Right forelimb (tissue), 1 donor: ENCODE measurements at regions not wholly inside any gene's neighbourhood (a gene's known extent, or its start where the extent isn't known, plus 50 kb on each side); places are given as distances from the start of the nearest gene placed in this dataset.
"Not testable (repeated sequence)": the region's sequence is repeated elsewhere in the genome, so short reads cannot be mapped to it uniquely, and the experiment has no call there.

Experiments
- DNase-seq: peaks from one replicate; pipeline ENCODE4 v3.0.0-alpha.2; 2018

DNA sequence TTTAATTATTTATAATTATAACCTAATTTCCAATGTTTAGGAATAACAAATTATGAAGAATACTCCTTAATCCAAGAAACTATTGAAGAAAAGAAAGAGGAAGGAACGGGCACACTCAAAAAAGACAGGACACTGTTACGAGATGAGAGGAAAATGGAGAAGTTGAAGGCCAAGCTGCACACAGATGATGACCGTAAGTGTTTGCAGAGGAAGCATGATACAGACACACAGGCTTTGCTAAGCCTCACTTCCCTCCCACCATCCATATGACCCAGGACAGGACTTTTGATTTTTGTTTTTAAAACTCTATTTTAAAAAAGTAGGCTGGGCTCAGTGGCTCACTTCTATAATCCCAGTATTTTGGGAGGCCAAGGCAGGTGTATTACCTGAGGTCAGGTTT lies 389.4 kb upstream of the TPM1 start:
- DNase-seq: no peak

DNA sequence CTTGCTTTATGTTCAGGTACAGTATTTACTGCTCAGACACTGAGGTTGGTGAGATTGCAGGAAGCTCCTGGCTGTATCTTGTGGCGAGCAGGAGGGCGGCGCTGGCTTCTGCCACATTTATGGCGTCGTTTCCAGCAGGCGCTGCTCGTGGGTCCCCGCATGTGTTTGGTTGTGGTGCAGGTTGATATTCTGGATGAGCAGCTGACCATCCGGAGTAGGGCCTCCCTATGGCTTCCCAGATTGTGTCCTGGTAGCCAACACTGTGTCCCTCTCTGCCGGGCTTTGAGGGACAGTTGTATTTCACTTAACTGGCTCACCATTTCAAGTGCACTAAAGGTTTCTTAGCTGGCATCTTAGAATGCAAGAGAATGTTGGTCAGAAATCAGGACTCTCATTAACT lies 386.5 kb upstream of the TPM1 start:
- no peak for DNase-seq

DNA sequence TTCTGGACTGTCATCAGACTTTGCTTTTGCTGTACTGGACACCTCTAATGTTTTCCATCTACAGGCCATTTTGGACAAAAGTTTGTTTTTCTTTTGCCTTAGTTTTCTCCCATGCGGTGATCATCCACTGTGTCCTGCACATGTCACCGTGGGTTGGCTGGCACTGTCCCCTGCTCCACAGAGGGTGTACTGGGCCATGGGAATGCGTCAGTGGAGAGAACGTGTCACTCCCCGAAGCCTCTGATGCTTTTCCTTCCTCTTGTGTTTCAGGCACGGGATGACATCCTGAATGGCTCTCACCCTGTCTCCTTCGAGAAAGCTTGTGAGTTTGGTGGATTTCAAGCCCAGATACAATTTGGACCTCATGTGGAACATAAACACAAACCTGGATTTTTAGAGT lies 385.0 kb upstream of the TPM1 start:
- not testable (repeated sequence) for DNase-seq

DNA sequence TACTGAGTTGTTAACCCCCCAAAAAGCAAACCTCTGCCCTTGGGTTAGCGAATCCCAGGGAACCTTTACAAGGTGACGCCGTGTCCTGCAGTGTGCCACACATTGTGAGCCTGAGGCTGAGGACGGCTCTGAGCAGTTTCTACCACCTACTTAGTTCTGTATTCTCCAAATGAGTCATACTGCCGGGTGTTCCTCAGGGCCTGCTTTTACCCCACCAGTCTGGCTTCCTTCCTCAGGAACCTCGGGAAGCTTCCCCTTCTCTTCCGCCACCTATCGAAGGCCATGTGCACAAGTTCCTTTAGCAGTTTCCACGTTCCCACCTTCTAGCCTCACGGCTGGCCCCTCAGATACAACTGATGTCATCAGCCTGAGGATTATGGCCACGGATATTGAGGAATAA lies 384.0 kb upstream of the TPM1 start:
- no peak for DNase-seq

DNA sequence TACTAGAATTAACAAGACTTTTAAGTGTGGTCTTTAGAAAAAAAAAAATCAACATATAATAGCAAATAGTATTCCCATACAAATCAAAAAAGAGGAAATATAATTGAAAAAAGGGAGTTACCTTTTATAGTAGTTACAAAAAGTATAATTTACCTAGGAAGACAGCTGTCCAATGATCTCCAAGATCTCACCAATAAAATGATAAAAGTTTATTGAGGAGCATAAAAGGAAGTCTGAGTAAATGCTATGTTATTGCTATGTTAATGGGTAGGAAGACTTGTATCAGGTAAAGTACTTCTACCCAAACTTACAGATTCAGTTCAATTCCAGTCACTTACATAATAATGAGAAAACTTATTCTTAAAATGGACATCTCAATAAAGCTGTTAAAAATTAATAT lies 379.0 kb upstream of the TPM1 start:
- no peak for DNase-seq

DNA sequence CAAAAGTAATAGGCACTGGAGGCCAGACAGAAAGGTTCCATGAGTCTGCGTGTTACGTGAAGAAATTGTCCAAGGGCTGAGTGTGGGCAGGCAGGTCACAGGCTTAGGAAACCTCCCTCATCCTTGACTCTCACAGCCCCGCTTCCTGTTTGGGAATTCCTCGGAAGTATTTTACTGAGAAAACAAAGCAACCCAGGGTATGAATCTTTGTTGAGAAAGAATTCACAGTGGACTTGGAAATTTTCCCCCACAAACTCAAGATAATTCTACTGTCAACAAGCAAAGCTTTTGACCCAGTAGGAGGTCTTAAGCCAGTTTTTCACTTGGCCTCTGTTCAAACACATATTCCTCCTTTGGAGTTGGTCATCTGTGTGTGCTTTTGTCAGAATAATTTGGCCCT lies 377.1 kb upstream of the TPM1 start:
- no peak for DNase-seq

DNA sequence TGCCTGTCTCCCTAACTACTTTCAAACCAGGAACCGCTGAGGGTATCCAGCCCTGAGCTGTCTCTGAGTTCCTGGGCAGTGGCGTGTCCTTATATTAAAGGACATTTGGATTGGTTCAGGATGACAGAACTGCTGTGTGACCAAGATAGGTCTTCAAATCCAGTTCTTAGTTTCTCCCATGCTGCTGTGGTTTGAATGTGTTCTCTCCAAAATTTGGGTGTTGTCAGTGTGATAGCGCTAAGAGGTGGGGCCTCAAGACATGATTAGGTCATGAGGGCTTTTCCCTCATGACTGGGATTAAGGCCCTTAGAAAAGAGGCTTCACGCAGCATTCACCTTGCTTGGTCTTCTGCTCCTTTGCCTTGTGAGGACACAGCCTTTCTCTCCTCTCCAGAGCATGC lies 376.5 kb upstream of the TPM1 start:
- no peak for DNase-seq

DNA sequence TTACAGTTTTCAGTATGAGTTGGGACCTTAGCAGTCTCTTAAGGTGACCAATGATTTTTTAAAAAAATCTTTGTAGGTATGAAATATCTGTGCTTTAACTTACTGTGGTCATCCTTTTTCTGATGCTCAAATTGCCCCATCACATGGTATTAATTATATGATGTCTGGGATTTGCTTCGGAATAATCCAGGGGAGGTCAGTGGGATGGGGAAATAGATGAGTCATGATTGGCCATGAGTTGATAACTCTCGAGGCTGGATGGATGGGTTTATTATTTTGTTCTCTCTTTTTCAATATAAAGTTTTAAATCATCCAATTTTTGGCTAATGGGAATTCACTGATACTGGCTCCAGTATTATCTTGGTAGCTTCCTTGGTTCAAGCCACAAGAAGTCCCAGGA lies 370.3 kb upstream of the TPM1 start:
- DNase-seq: no peak

DNA sequence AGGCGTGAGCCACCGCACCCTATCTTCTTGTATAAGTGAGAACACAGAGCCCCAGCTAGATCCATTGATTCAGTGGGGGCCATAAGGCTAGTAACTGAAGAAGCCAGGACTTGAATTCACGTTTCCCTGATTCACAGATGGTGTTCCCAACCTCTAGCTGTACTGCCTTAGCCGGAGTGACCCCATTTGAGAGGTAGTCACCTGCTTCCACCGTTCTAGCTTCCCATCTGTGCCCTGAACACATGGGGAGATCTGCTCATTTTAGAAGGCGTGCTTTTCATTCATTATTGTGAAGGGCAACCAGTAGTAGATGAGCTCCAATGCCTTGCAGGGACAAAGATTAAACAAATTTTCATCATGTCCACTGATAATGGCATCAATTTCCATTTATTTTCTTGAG lies 365.7 kb upstream of the TPM1 start:
- no peak for DNase-seq

DNA sequence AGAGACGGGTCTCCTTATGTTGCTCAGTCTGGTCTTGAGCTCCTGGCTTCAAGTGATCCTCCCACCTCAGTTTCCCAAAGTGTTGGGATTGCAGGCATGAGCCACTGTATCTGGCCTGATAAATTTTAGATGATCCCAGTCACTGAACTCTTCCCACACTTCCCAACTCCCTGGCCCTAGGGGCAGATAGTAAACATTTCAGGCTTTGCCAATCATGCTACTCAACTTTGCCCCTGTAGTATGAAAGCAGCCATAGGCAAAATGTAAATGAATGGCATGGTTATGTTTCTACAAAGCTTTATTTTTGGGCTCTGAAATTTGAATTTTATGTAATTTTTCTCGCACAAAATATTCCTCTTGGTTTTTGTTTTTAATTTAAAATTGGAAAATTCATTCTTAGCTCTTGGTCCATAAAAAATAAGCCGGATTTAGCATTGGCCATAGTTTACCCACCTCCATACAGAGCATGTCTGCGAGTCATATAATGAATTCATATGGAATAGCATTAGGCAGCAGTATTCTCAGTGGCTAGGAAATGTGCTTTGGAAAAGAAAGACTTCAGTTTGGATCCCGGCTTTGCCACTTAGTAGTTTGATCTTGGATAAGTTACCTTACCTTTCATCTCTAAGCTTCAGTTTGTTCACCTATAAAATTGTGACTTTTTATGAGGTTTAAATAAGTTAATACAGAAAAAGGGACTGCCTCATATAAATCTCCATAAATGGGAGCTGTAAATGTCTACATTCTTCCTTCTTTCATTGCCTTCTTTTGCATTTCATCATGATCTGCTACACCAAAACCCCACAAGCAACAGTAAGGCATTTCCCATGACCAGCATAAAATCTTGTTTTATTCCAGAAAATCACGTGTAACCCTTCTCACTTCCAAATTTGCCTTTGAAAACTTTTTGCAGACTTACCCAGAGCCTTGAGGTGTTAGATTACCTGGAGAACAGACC lies 360.3 kb upstream of the TPM1 start:
- no peak for DNase-seq

DNA sequence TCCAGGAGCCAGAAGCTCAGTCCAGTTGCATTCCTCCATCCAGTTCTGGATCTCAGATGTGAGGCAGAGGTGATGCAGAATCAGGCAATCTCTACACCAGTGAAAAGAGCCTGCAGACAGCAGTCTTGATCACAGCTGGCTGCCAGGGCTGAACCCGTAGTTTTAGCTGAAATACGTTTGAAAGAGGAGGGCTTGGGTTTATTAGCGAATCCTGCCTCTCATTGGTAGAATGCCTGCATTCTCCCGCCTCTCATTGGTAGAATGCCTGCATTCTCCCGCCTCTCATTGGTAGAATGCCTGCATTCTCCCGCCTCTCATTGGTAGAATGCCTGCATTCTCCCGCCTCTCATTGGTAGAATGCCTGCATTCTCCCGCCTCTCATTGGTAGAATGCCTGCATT lies 359.4 kb upstream of the TPM1 start:
- DNase-seq: not testable (repeated sequence)

DNA sequence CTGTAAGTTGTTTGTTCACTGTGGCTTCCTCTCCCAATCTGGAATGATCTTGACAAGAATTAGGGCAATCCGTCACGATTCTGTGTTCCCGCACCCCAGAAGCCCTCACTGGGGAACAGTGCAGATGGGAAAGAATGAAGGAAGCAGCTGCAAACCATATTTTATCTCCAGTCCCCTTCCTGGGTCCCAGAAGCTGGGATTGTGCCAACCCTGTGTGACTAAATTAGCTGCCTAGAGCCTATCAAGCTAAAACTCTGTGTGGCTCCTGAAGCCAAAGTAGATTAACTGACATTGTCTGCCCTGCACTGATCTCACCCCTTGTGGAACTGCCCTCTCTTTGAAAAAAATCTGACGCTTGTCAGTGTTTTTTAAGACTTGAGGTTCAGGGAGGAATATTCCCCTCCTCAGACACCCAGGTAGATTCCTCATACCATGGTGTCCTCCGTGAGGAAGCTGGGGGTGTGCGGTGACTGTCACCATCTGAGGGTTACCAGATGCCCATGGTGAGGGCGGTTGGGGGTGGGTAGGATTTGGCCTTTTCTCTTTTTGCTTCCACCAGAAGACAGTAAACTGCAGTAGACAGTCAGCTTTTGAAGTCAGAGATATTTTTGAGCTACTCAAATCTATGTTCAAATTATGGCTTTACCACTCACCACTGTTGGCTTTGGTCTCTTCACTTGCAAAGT lies 358.3 kb upstream of the TPM1 start:
- DNase-seq: no peak

DNA sequence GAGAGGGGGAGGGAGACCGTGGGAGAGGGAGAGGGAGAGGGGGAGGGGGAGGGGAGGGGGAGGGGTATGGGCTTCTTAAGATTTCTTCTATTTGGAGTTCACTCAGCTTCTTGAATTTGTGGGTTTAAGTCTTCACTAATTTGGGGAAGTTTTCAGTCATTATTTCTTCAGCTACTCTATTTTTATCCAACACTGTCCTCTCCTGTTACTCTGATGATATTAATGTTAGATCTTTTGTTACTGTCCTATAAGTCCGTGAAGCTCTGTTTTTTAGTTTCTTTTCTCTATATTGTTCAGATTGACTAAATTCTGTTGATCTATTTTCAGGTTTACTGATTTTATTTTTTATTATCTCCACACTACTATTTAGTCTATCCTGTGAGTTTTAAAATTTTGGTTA lies 351.5 kb upstream of the TPM1 start:
- DNase-seq: no peak

DNA sequence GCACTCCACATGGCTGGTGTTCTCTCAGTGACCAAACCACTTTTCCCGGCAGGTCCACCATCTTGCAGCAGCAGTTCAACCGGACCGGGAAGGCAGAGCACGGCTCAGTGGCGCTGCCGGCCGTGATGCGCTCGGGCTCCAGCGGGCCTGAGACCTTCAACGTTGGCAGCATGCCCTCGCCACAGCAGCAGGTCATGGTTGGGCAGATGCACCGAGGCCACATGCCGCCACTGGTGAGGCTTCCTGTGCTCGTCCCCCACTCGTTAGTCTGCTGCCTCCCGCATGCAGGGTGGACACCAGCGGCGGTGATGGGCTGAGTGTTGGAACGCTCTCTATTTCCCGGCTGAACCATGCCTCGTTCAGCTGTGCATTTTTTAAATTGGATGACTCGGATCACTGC lies 344.9 kb upstream of the TPM1 start:
- no peak for DNase-seq

DNA sequence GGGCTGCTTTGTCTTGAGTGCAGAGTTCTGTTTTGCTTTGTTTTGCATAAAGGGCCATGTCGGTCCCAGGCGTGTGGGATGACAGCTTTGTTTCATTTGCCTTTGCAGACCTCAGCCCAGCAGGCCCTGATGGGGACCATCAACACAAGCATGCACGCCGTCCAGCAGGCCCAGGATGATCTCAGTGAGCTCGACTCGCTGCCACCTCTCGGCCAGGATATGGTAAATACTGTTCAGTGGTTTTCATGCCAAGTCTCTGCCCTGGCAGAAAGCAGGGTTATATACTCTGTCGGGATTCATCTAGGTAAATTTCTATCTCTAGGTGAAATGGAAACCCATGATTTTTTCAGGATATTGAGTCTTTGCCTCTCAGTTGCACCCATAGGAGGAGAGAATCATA lies 343.9 kb upstream of the TPM1 start:
- no peak for DNase-seq

DNA sequence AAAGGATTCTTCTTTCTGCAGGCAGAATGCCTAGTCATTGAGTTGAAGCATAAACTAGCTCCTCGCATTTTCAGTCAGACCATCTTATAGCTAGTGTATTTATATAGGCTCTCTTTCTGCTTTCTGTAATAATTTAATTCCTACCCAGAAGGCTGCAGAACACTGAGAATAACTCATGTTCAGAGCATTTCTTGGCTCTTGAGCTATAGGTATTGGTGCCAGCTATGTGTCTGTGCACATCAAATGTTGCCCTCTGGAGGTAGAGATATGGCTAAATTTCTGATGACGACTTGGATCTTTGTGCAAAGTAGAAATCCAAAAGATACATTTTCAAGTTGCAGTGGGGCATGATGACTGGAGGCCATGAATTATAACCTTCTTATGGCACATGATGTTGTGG lies 336.2 kb upstream of the TPM1 start:
- DNase-seq: no peak

DNA sequence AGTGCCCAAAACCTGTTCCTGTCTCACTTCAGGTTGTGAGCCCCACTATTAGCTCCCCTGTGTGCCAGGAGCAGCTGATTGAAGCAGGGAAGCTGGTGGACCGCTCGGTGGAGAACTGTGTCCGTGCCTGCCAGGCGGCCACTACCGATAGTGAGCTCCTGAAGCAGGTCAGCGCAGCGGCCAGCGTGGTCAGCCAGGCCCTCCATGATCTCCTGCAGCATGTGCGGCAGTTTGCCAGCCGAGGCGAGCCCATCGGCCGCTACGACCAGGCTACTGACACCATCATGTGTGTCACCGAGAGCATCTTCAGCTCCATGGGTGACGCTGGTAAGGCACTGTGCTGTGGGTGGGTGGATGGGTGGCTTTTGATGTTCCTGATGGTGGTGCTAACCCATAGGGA lies 334.1 kb upstream of the TPM1 start:
- no peak for DNase-seq

DNA sequence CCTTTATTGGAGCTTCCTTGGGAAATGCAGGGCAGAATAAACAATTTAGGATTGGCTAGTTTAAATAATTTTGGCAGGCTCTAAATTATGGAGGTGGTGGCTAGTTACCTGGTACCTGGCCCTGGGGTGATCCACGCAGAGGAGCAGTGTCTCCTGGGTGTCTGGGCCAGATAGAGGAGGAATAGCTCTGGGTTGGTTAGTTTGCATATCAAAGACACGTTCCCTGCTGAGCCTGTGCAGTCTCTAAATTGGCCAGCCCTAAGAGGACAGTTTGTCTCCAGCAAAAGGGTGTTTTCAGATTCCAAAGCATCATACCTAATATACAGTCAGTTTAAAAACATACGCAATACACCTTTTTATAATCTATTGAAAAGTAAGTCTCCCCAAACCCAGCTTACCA lies 333.3 kb upstream of the TPM1 start:
- no peak for DNase-seq

DNA sequence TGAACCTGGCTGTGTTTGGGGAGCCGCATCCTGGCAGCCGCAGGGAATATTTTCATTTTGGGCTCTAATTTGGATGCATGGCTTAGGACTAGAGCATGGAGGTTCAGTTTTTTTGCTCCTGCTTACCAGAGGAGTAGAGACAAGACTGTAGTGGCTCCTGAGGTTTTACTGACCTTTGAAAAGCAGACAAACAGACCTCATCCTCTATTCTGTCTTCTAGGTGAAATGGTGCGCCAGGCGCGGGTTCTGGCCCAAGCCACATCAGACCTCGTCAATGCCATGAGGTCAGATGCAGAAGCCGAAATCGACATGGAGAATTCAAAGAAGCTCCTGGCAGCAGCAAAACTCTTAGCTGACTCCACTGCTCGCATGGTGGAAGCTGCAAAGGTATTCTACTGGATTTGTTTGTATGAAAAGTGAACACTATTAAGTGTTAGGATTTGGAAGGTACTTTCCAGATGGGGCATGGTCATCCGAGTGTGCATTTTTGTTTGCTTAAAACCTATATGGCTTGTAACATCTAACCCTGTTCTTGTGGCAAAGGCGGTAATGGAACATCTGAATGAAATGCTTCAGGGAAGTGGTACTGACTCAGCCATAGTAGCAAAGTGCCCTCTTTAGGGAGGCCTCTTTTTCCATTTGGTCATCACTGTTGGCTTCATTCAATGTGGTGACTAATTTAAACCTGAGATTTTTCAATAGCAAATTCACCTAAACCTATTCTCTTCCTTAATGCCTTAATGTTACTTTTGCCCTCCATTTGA lies 330.7 kb upstream of the TPM1 start:
- no peak for DNase-seq

DNA sequence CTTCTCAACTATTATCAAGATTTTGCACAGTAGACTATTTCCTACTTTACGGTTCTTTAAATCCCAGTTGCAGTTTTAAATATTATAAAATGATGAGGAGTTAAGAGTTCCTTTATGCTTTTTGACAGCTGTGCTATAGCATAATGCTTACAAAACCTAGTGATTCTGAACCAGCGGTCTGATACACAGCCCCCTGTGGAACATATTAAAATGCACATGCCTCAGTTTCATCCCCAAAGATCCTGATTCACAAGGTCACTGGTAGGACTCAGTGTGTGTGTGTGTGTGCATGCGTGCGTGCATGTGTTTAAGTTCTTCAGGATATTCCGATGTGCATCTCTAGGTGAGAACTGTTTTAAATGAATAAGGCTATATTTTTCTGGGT lies 330.1 kb upstream of the TPM1 start:
- no peak for DNase-seq

DNA sequence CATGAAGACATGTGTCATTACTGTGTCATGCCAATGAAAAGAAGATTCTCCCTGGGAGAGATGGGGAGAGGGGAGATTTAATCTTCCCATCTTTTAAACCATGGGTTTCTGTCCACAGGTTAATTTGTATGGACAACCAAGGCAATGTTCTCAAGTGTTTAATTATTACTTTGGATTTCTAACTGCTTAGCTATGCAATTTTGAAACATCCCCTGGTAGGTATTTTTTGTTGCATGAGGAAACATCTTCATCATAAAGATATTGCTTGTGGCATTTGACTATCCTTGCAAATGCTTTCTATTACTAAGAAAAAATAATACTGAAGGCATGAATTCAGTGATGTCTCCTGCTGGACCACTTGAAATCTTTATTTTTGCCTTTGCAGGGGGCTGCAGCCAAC lies 326.6 kb upstream of the TPM1 start:
- no peak for DNase-seq

DNA sequence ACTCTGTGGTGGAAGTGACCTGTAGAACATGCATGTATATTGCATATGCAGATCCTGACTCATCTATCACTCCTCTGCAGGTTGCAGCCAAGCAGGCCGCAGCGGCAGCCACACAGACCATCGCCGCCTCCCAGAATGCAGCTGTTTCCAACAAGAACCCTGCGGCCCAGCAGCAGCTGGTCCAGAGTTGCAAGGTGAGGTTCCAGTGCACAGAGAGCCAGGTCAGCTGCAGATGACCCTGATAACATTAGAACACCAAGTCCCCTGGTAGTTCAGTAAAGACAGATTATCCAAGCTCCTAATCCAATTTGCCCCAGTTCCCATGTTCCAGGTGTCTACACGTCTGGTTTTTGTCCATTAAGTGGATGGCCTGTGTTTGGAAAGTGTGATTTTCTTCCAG lies 325.1 kb upstream of the TPM1 start:
- no peak for DNase-seq

DNA sequence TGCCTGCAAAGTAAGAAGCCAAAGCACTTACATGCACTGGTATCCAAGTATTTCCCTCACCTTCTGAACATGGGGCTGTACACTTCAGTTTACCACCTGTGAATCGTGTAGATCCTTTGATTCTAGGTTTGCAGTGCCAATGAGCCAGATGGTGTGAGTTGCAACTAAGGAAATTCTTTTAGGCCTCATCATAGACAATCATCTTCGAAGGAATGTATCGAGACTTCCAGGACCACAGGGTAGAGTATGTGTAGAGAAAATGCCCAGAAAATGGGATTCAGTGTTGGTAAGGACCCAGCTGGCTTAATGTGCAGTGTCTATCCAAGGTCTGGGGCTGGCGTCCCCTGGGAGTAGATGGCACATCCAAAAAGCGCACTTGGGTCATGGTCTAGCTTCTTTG lies 323.2 kb upstream of the TPM1 start:
- no peak for DNase-seq

DNA sequence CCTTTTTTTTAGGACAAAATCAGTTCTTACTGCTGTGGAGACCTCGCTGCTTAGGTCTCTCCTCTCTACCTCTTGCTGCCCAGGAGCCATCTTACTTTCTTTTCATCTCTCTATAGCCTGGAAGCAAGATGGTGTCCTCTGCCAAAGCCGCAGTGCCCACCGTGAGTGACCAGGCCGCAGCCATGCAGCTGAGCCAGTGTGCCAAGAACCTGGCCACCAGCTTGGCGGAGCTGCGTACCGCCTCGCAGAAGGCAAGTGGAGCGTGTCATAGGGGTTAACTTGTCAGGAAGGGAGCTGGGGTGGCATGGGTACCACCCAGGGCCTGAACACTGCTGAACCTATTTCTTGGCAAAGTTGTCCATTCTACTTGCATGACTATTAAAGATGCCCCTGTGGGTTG lies 320.3 kb upstream of the TPM1 start:
- DNase-seq: no peak
